ENCODE measurements at regions not wholly inside any gene's neighbourhood (a gene's known extent, or its start where the extent isn't known, plus 50 kb on each side); places are given as distances from the start of the nearest gene placed in this dataset.
A peak's percentile ranks its signal among the peaks of the same experiment; 100 is the strongest.

- TF ChIP-seq GATA1 (IDR thresholded peaks at IDR 0.05; ENCODE audit: low read depth, low read length) (no peak), POLR2A (IDR thresholded peaks at IDR 0.05; ENCODE audit: low read length) (no peak)
- no peak for DNase-seq
Measured at GRCh38 chr21:19781881-19782652, 1216.1 kb upstream of the NCAM2 start.

- no peak for DNase-seq
- TF ChIP-seq POLR2A (IDR thresholded peaks at IDR 0.05; ENCODE audit: low read length) (no peak), GATA1 (IDR thresholded peaks at IDR 0.05; ENCODE audit: low read depth, low read length) (no peak)
Measured at GRCh38 chr21:19785941-19786340, 1212.3 kb upstream of the NCAM2 start.

GRCh38 chr21:19792004-19792403, 1206.2 kb upstream of the NCAM2 start:
- no peak for DNase-seq
- TF ChIP-seq POLR2A (IDR thresholded peaks at IDR 0.05; ENCODE audit: low read length) = no peak
- TF ChIP-seq GATA1 (IDR thresholded peaks at IDR 0.05; ENCODE audit: low read depth, low read length) = no peak

- TF ChIP-seq GATA1 (IDR thresholded peaks at IDR 0.05; ENCODE audit: low read depth, low read length) (no peak), POLR2A (IDR thresholded peaks at IDR 0.05; ENCODE audit: low read length) (no peak)
- no peak for DNase-seq
Measured at GRCh38 chr21:19807201-19807600, 1191.0 kb upstream of the NCAM2 start.

GRCh38 chr21:19810779-19811178, 1187.4 kb upstream of the NCAM2 start:
- TF ChIP-seq POLR2A (IDR thresholded peaks at IDR 0.05; ENCODE audit: low read length) (no peak), GATA1 (IDR thresholded peaks at IDR 0.05; ENCODE audit: low read depth, low read length) (no peak)

GRCh38 chr21:19830446-19830845, 1167.8 kb upstream of the NCAM2 start:
- no peak for TF ChIP-seq GATA1 (IDR thresholded peaks at IDR 0.05; ENCODE audit: low read depth, low read length)
- no peak for TF ChIP-seq POLR2A (IDR thresholded peaks at IDR 0.05; ENCODE audit: low read length)
- DNase-seq = peak; percentile 73 to 84

More at GRCh38 chr21:19810779-19811178, 1187.4 kb upstream of the NCAM2 start:
- DNase-seq = no peak

GRCh38 chr21:19832551-19832950, 1165.7 kb upstream of the NCAM2 start:
- TF ChIP-seq GATA1 (IDR thresholded peaks at IDR 0.05; ENCODE audit: low read depth, low read length) = no peak
- no peak for TF ChIP-seq POLR2A (IDR thresholded peaks at IDR 0.05; ENCODE audit: low read length)
- DNase-seq = no peak

GRCh38 chr21:19833082-19833481, 1165.1 kb upstream of the NCAM2 start:
- no peak for DNase-seq
- TF ChIP-seq GATA1 (IDR thresholded peaks at IDR 0.05; ENCODE audit: low read depth, low read length) (no peak), POLR2A (IDR thresholded peaks at IDR 0.05; ENCODE audit: low read length) (no peak)

GRCh38 chr21:19842601-19843000, 1155.6 kb upstream of the NCAM2 start:
- no peak for DNase-seq
- TF ChIP-seq GATA1 (IDR thresholded peaks at IDR 0.05; ENCODE audit: low read depth, low read length) (no peak), POLR2A (IDR thresholded peaks at IDR 0.05; ENCODE audit: low read length) (no peak)

GRCh38 chr21:19844334-19844733, 1153.9 kb upstream of the NCAM2 start:
- no peak for DNase-seq
- TF ChIP-seq POLR2A (IDR thresholded peaks at IDR 0.05; ENCODE audit: low read length) = no peak
- TF ChIP-seq GATA1 (IDR thresholded peaks at IDR 0.05; ENCODE audit: low read depth, low read length) = no peak

GRCh38 chr21:19850157-19850556, 1148.1 kb upstream of the NCAM2 start:
- TF ChIP-seq GATA1 (IDR thresholded peaks at IDR 0.05; ENCODE audit: low read depth, low read length) = no peak
- no peak for TF ChIP-seq POLR2A (IDR thresholded peaks at IDR 0.05; ENCODE audit: low read length)
- DNase-seq = peak in 1 of 2 experiments; percentile 27

- no peak for TF ChIP-seq GATA1 (IDR thresholded peaks at IDR 0.05; ENCODE audit: low read depth, low read length)
- no peak for DNase-seq
Measured at GRCh38 chr21:19853061-19853460, 1145.1 kb upstream of the NCAM2 start.

- peak in 1 of 2 experiments; percentile 5 for DNase-seq
- TF ChIP-seq GATA1 (IDR thresholded peaks at IDR 0.05; ENCODE audit: low read depth, low read length) (no peak), POLR2A (IDR thresholded peaks at IDR 0.05; ENCODE audit: low read length) (no peak)
Measured at GRCh38 chr21:19853709-19854575, 1144.3 kb upstream of the NCAM2 start.

GRCh38 chr21:19855522-19855921, 1142.7 kb upstream of the NCAM2 start:
- DNase-seq = no peak
- TF ChIP-seq POLR2A (IDR thresholded peaks at IDR 0.05; ENCODE audit: low read length) = no peak
- TF ChIP-seq GATA1 (IDR thresholded peaks at IDR 0.05; ENCODE audit: low read depth, low read length) = no peak
